ENCODE measurements at regions not wholly inside any gene's neighbourhood (a gene's known extent, or its start where the extent isn't known, plus 50 kb on each side); places are given as distances from the start of the nearest gene placed in this dataset.

DNA sequence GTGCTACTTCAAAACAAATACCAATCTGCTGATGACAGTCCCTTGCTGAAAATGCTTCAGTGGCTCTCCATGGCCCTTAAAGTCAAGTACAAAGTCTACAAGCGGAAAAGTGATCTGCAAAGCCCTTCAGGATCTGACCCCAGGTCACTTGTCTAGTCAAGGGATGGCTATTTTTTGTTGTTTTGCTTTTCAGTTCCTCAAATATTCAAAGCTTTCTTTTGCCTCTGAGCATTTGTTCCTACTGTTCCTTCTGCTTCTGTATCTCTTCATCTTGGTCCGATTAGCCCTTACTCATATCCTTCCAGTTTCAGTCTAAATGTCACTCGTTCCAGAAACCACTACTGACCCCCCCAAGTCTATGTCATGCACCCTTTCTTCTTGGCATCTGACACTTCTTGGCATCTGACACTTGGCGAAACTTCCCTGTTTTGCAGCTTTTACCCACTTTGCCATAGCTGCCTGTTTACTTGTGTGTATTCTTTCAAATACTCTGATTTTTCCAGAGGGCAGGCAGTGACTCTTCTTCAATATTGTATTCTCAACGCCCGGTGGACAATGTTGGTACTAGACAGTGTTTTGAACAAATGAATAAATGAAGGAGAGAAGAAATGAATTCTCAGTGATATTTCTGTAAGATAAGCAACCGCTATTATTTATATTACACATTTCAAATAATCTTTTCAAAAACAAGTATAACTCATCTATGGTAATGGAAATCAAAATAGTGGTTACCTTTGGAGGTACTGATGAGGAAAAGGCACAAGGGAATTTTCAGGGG lies 175.9 kb upstream of the FN1 start:
- Mint-ChIP-seq H3K9me3 (no peaks in the 10 kb centered on the region), H3K4me3 (no peak overlapping the region), H3K27me3 (peaks cover 4% of the 10 kb centered on the region), H3K36me3 (ENCODE audit: low read depth) (no peaks in the 10 kb centered on the region), H3K4me1 (no peaks in the 10 kb centered on the region), H3K27ac (no peak overlapping the region)
- ATAC-seq (no peak), DNase-seq (no peak)

DNA sequence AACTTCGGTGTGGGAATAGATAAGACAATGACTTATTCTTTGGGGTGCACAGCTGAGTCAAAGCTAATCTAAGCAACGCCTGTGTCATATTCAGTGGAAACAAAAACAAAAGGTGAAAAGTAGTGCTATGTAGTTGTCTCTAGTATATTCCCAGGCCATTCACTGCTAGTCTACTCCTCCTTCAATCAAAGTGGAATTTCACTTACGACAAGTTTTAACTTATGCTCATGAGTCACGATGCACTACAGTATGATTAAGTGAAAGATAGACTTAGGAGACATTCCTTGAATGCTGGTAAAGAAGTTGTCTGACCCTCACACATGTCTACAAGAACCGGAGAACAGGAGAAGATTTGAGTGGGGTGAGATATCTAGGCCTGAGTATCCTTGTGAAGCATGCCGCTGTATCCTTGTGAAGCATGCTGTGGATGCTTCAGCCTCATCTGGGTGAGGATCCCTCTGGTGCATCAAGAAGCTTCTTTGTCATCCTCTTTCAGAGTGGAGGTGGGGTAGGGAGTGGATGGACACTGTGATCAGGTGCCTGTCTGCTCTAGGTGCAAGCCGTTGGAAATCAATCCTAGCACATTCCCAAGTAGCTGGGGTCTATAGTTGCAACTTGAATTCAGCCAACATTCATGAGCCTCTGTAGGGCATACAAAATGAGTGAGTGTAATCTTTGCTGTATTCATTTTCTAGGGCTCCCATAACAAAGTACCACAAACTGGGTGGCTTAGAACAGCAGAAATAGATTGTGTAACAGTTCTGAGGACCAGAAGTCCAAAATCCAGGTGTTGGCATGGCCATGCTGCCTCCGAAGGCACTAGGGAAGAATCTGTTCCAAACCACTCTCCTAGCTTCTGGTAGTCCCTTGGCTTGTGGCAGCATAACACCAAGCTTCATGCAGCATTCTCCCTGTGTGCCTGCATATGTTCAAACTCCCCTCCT lies 173.5 kb upstream of the FN1 start:
- no peak for DNase-seq

DNA sequence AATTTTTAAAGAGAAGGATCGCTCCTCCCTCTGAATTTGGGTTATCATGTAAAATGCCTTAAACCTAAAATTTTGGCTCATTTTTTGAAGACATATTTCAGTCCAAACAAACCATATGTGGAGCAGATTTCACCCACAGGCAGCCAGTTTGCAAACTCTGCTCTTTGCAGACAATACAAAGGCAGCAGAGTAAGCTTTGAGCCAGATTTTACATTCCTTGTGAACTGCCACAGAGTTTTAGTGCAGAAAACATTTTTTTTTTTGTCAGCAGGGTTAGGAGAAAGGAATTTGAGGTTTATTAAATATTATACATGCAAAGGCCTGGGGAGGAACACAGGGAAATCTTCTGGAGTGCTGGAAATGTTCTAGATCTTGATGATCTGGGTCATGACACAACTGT lies 171.9 kb upstream of the FN1 start:
- Mint-ChIP-seq H3K9me3 (no peaks in the 10 kb centered on the region), H3K27ac (no peak overlapping the region)

More for the DNA sequence above, 173.5 kb upstream of the FN1 start:
- Mint-ChIP-seq H3K27me3 (peaks cover 3% of the 10 kb centered on the region), H3K4me3 (no peak overlapping the region), H3K4me1 (no peaks in the 10 kb centered on the region), H3K36me3 (ENCODE audit: low read depth) (no peaks in the 10 kb centered on the region), H3K27ac (no peak overlapping the region), H3K9me3 (no peaks in the 10 kb centered on the region)
- no peak for ATAC-seq

DNA sequence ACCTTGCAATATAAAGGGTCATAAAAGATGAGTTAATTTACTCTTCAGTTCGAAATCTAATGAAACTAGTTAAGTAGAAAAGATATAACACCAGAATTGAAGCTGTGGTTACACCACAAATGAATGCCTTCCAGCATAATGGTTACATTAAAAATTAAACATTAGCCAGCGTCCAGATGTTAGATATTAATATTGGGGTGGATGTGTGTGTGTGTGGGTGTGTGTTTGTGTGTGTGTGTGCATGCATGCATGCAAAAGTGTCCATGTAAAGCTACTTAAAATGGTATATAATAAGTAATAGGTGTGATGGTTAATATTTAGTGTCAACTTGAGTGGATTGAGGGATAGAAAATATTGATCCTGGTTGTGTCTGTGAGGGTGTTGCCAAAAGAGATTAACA lies 170.4 kb upstream of the FN1 start:
- peaks cover 2% of the 10 kb centered on the region for H3K27me3 Mint-ChIP-seq
- H3K9me3 Mint-ChIP-seq = no peaks in the 10 kb centered on the region
- H3K27ac Mint-ChIP-seq = no peak overlapping the region
- no peak overlapping the region for H3K4me3 Mint-ChIP-seq
- ATAC-seq = no peak
- no peaks in the 10 kb centered on the region for H3K4me1 Mint-ChIP-seq
- H3K36me3 Mint-ChIP-seq (ENCODE audit: low read depth) = no peaks in the 10 kb centered on the region
- DNase-seq = no peak

More for the DNA sequence above, 171.9 kb upstream of the FN1 start:
- Mint-ChIP-seq H3K27me3 (peaks cover 1% of the 10 kb centered on the region), H3K4me3 (no peak overlapping the region), H3K4me1 (no peaks in the 10 kb centered on the region), H3K36me3 (ENCODE audit: low read depth) (no peaks in the 10 kb centered on the region)
- ATAC-seq = no peak
- no peak for DNase-seq

DNA sequence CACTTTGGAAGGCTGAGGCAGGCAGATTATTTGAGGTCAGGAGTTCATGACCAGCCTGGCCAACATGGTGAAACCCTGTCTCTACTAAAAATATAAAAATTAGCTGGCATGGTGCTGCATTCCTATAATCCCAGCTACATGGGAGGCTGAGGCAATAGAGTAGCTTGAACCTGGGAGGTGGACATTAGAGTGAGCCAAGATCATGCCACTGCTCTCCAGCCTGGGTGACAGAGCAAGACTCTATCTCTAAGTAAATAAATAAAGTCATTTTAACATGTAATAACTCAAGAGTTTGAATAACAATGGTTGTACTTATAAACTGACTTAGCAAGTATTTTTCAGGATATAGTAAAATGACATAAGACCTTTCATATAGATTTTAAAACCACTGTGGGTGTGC lies 169.3 kb upstream of the FN1 start:
- H3K4me1 Mint-ChIP-seq = no peaks in the 10 kb centered on the region
- H3K36me3 Mint-ChIP-seq (ENCODE audit: low read depth) = no peaks in the 10 kb centered on the region
- peaks cover 2% of the 10 kb centered on the region for H3K27me3 Mint-ChIP-seq
- H3K27ac Mint-ChIP-seq = no peak overlapping the region
- H3K4me3 Mint-ChIP-seq = no peak overlapping the region
- ATAC-seq (no peak), DNase-seq (no peak)
- no peaks in the 10 kb centered on the region for H3K9me3 Mint-ChIP-seq

DNA sequence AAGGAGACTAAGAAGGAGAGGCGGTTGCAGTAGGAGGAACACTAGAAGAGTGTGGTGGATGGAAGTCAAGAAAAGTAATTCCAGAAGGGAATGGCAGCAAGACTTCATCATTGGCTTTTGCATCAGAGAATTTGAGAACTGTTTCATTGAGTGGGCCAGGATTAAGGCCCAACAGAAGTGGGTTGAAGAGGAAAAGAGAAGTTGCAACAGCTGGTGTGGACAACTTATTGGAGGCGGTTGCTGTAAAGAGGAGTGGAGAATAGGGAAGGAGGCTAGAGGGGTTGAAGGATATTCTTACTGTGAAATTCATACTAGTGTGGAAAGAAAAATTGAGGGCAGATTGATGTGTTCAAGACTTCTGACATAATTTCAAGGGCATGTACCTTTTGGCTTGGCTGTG lies 168.7 kb upstream of the FN1 start:
- Mint-ChIP-seq H3K27me3 (peaks cover 2% of the 10 kb centered on the region), H3K36me3 (ENCODE audit: low read depth) (no peaks in the 10 kb centered on the region), H3K4me3 (no peak overlapping the region), H3K9me3 (no peaks in the 10 kb centered on the region), H3K4me1 (no peaks in the 10 kb centered on the region), H3K27ac (no peak overlapping the region)
- no peak for ATAC-seq
- DNase-seq = no peak

DNA sequence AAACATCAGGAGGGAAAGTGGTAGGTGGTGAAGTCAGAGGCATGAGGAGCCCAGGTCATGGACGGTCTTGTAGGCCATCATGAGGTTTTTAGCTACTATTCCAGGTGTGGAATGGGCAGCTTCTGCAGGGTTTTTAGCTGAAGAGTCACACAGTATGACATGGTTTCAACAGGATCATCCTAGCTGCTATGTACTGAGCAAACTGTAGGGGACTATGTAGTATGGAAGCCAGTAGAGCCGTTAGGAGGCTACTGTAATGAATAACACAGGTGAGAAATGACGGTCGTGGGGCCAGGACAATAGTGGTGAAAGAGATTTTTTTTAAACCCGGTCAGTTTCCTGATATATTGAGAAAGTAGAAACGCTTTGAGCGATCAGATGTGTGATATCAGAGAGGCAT lies 167.6 kb upstream of the FN1 start:
- H3K27me3 Mint-ChIP-seq = peaks cover 2% of the 10 kb centered on the region
- no peaks in the 10 kb centered on the region for H3K4me1 Mint-ChIP-seq
- H3K4me3 Mint-ChIP-seq = no peak overlapping the region
- no peaks in the 10 kb centered on the region for H3K9me3 Mint-ChIP-seq
- no peak overlapping the region for H3K27ac Mint-ChIP-seq
- no peak for ATAC-seq
- DNase-seq = no peak
- no peaks in the 10 kb centered on the region for H3K36me3 Mint-ChIP-seq (ENCODE audit: low read depth)

DNA sequence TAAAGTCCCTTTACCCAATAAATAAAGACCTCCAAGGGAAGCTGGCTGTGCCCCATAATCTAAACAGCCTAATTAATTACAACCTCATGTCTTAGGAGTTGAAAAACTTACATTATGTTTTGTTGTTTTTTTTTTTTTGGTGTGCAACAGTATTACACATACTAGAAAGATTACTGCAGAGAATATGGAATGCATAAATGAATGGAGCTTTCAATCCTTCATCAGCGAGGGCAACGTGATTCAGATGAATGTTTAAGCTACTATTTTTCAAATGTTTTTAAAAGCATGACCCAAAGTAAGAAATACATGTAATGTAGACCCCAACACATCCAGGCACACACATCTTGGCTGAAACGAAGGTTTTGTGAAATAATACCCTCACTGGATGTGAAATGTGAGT lies 167.1 kb upstream of the FN1 start:
- Mint-ChIP-seq H3K4me3 (no peak overlapping the region), H3K4me1 (no peaks in the 10 kb centered on the region), H3K27ac (no peak overlapping the region), H3K9me3 (no peaks in the 10 kb centered on the region), H3K36me3 (ENCODE audit: low read depth) (no peaks in the 10 kb centered on the region), H3K27me3 (peaks cover 2% of the 10 kb centered on the region)
- ATAC-seq (no peak), DNase-seq (no peak)

DNA sequence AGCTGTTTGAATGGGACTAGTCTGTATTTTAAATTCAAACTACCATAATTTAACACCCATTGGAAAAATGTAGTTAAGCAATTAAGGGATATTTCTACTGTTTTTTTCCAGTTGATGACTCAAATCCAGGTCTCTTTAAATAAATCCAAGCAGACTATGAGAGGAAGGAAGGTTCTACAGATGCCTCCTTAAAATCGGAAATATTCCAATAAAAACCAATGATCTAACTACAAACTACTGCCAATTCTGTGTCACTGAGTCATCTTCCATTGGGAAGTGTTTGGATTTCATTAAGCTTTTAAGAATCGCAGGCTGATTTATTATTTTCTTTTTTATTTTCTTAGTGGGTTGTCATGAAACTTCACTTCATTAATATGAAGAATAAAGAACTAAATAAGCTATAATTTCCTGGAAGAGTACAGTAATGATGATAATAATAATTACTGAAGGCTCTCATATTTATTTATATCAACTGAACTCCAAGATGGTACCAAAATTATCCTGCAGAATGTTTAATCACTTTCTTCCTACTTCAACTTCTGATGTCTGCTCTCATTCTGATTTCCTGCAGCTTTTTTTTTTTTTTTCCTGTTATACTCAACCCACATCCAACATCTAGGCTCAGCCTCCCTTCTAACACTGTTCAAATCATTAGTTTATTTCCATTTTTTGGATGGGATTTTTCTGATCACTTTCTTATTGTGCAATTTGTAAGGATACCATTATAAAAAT lies 166.3 kb upstream of the FN1 start:
- ATAC-seq (no peak), DNase-seq (no peak)
- Mint-ChIP-seq H3K27me3 (peaks cover 2% of the 10 kb centered on the region), H3K36me3 (ENCODE audit: low read depth) (no peaks in the 10 kb centered on the region), H3K27ac (no peak overlapping the region), H3K9me3 (no peaks in the 10 kb centered on the region), H3K4me3 (no peak overlapping the region), H3K4me1 (no peaks in the 10 kb centered on the region)

DNA sequence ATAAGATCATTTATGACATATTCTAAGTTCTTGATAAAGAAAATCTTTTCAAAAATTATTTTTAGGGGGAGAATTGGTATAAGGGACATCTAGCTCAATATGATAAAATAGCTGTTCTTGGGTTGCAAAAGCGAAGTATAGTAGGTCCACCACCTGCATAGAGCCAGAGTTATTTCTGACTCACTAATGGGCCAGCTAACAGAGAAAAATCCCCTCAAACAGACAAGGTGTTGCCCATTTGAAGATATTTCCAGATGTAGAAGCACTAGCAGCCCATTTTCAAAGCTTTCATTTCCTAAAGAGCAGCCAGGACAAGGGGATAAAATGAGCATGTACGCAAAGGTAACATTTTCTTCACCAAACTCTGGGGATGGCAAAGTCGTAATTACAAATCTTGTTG lies 165.7 kb upstream of the FN1 start:
- DNase-seq (no peak), ATAC-seq (no peak)
- no peak overlapping the region for H3K4me3 Mint-ChIP-seq
- no peaks in the 10 kb centered on the region for H3K4me1 Mint-ChIP-seq
- no peak overlapping the region for H3K27ac Mint-ChIP-seq
- H3K27me3 Mint-ChIP-seq = peaks cover 2% of the 10 kb centered on the region
- no peaks in the 10 kb centered on the region for H3K36me3 Mint-ChIP-seq (ENCODE audit: low read depth)
- H3K9me3 Mint-ChIP-seq = no peaks in the 10 kb centered on the region

DNA sequence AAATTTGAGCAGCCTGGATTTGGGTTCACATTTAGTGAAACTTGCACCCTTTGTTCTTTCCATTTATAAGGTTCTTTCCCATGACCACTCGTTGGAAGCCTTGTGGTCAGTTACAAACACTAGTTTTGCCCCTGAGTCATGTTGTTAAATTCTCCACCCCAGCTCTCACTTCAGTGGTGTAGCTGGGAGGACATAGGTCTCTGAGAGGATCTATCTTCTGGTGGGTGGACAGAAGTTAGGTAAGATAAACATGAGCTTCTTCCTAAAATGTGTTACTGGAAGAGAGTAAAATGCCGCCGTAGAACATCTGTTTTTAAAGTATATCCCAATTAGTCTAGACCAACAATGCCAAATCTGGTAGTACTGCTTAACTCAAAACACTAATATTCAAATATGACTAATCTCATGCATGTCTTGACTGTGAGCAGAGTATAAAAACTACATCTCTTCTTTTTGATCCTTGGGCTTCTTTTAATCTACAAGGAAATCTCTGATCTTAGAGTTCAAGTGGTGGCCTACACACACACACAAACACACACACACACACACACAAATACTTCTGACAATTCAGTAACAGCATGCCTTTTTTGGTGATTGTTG lies 162.6 kb upstream of the FN1 start:
- Mint-ChIP-seq H3K9me3 (no peaks in the 10 kb centered on the region), H3K36me3 (ENCODE audit: low read depth) (no peaks in the 10 kb centered on the region), H3K27ac (no peak overlapping the region), H3K4me1 (no peaks in the 10 kb centered on the region), H3K27me3 (peaks cover 2% of the 10 kb centered on the region), H3K4me3 (no peak overlapping the region)
- ATAC-seq (no peak), DNase-seq (no peak)

DNA sequence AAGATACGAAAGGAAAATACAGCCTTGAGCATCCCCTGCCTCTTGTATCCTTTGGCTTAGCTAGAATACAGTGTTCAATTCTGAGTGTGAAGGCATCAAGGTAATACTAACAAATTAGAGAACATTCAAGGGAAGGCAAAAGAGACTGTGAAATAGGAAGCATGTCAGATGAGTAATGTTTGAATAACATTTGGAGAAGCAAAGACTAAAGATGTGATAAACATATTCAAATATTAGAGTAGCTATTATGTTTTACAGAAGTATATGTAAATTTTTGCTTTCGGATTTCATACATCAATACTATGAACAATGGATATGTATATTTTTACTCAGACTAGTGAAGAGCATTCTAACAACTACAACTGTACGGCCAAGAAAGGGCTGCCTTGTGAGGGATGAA lies 161.7 kb upstream of the FN1 start:
- Mint-ChIP-seq H3K27me3 (peaks cover 2% of the 10 kb centered on the region), H3K36me3 (ENCODE audit: low read depth) (no peaks in the 10 kb centered on the region), H3K4me3 (no peak overlapping the region), H3K9me3 (no peaks in the 10 kb centered on the region), H3K27ac (no peak overlapping the region), H3K4me1 (no peaks in the 10 kb centered on the region)
- DNase-seq (no peak), ATAC-seq (no peak)

DNA sequence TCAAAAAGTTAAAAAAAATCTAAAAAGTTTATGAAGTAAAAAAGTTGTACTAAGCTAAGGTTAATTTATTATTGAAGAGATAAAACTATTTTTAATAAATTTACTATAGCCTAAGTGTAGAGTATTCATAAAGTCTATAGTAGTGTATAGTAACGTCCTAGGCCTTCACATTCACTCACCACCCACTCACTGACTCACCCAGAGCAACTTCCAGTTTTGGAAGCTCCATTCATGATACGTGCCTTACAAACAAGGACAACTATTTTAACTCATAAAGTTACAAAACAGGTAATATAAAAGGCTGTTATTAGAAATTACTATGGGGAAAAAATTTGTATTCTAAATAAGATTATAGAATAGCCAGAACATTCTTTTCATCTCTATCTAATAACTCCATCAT lies 158.9 kb upstream of the FN1 start:
- no peaks in the 10 kb centered on the region for H3K27me3 Mint-ChIP-seq
- DNase-seq (no peak), ATAC-seq (no peak)
- H3K4me1 Mint-ChIP-seq = no peaks in the 10 kb centered on the region
- no peak overlapping the region for H3K27ac Mint-ChIP-seq
- H3K4me3 Mint-ChIP-seq = no peak overlapping the region
- no peaks in the 10 kb centered on the region for H3K36me3 Mint-ChIP-seq (ENCODE audit: low read depth)
- H3K9me3 Mint-ChIP-seq = no peaks in the 10 kb centered on the region

DNA sequence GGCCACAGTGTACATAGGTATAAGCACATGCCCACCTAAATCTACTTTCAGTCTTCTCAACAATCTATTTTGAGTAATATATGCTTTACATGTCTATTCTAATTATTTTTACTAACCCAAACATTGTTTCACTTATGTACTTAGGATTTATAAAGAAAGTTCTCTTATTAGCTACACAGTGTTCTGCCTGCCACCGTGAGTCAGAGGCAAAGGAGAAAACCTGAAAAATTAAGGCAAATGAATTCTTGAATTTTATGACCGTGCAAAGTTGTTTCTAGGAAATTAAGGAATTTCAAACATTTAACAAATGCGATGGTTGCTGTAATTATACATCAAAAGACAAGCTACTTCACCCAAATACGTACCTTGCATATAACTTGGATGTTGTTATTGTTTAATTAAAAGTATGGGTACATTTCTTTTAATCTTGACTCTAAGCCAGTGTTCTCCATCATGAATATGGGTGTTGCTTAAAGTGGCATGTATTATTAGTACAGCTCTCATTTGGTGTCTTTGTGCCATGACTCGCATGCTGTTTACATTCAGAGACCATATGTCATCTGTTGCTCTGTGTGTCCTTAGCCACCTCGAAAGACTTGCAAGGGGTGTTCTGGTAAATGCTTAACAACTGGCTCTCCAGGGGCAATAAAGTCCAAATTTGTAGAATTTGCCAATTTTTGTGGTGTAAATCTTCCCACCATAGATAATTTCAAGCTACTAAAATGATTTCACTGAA lies 154.3 kb upstream of the FN1 start:
- Mint-ChIP-seq H3K9me3 (no peaks in the 10 kb centered on the region), H3K27ac (no peak overlapping the region), H3K4me1 (no peaks in the 10 kb centered on the region), H3K27me3 (no peaks in the 10 kb centered on the region), H3K36me3 (ENCODE audit: low read depth) (no peaks in the 10 kb centered on the region), H3K4me3 (no peak overlapping the region)
- no peak for DNase-seq
- ATAC-seq = no peak
